ENCODE measurements at regions not wholly inside any gene's neighbourhood (a gene's known extent, or its start where the extent isn't known, plus 50 kb on each side); places are given as distances from the start of the nearest gene placed in this dataset.

DNA sequence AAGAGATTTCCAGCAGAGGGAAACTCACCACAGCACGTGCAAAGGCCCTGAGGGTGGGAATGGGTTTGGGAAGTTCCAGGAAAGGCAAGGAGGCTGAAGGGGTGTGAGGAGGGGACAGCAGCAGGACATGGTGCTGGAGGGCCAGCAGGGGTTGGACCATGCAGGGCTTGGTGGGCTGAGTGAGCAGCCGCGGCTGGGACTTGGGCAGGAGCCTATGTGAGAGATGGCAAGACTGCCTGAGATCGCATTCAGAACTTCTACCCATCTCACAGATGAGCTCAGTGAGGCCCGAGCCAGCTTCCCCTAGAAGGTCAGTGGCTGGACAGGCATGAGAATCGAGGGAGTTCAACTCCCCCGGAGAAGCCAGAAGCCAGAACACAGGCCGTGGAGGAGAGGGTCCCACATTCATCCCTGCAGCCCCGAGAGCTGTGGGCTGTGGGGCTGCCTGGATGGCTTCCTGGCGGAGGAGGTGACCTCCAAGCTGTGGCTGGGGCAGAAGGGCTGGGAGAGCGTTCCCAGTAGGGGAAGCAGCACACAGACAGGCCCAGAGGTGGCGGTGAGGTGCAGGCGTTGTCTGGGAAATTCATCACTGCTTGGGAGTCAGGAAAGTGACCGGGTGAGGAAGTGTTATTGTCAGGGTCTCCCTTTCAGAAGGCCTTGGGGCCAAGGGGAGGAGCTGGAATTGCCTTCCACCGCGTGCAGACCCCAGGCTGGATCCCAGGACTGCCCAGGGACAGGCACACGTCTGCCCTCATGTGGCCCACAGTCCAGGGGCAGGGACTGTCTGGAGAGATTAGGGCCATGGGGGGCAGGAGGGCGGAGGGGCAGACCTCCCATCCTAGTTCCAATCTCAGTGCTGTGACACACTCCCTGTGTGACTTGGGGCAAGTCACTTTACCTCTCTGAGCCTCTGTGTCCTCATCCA lies 103.8 kb downstream of the CEBPB start (continued):
- no peak for TF ChIP-seq ZNF165 (CRISPR knock-in tag; IDR thresholded peaks at IDR 0.05; ENCODE audit: borderline replicate concordance)
- TF ChIP-seq, protein P1, sequence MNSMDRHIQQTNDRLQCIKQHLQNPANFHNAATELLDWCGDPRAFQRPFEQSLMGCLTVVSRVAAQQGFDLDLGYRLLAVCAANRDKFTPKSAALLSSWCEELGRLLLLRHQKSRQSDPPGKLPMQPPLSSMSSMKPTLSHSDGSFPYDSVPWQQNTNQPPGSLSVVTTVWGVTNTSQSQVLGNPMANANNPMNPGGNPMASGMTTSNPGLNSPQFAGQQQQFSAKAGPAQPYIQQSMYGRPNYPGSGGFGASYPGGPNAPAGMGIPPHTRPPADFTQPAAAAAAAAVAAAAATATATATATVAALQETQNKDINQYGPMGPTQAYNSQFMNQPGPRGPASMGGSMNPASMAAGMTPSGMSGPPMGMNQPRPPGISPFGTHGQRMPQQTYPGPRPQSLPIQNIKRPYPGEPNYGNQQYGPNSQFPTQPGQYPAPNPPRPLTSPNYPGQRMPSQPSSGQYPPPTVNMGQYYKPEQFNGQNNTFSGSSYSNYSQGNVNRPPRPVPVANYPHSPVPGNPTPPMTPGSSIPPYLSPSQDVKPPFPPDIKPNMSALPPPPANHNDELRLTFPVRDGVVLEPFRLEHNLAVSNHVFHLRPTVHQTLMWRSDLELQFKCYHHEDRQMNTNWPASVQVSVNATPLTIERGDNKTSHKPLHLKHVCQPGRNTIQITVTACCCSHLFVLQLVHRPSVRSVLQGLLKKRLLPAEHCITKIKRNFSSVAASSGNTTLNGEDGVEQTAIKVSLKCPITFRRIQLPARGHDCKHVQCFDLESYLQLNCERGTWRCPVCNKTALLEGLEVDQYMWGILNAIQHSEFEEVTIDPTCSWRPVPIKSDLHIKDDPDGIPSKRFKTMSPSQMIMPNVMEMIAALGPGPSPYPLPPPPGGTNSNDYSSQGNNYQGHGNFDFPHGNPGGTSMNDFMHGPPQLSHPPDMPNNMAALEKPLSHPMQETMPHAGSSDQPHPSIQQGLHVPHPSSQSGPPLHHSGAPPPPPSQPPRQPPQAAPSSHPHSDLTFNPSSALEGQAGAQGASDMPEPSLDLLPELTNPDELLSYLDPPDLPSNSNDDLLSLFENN (IDR thresholded peaks at IDR 0.05; ENCODE audit: low read depth in 2 of 2, low read length in 2 of 2) = no peak
- TF ChIP-seq GATAD2B (IDR thresholded peaks at IDR 0.05; ENCODE audit: borderline replicate concordance) = no peak
- no peak for TF ChIP-seq ZNF174 (CRISPR knock-in tag; IDR thresholded peaks at IDR 0.05)
- TF ChIP-seq POLR2G (IDR thresholded peaks at IDR 0.05; ENCODE audit: low read depth, low read length) = no peak
- 0 out of 2 replicates have a peak, but pooled peaks have one; percentile 54 for TF ChIP-seq ZBTB7A (IDR thresholded peaks at IDR 0.05; ENCODE audit: borderline replicate concordance, control insufficient read depth, low read depth, low read length)
- peak in 2 of 3 experiments; percentile 15 to 30; a peak in 3 of 6 replicates for TF ChIP-seq CTCF (IDR thresholded peaks at IDR 0.05 in 2 of 3, conservative IDR thresholded peaks at IDR 0.05 in 1 of 3; ENCODE audit: insufficient read depth in 2 of 3, low read depth in 1 of 3, low read length in 3 of 3)
- peak; percentile 68 to 89; a peak in 3 of 4 replicates for TF ChIP-seq KDM1A (IDR thresholded peaks at IDR 0.05)
- 0 out of 2 replicates have a peak, but pooled peaks have one; percentile 17 for TF ChIP-seq PTBP1 (IDR thresholded peaks at IDR 0.05; ENCODE audit: low read depth, low read length)
- TF ChIP-seq HDAC8 (tag; IDR thresholded peaks at IDR 0.05) = no peak
- TF ChIP-seq TAL1 (IDR thresholded peaks at IDR 0.05) = no peak
- no peak for TF ChIP-seq JUN (IDR thresholded peaks at IDR 0.05; ENCODE audit: borderline replicate concordance, low read depth, low read length)
- 0 out of 2 replicates have a peak, but pooled peaks have one; percentile 74 for TF ChIP-seq JUN (CRISPR knock-in tag; IDR thresholded peaks at IDR 0.05; ENCODE audit: borderline replicate concordance)
- TF ChIP-seq, protein P2, sequence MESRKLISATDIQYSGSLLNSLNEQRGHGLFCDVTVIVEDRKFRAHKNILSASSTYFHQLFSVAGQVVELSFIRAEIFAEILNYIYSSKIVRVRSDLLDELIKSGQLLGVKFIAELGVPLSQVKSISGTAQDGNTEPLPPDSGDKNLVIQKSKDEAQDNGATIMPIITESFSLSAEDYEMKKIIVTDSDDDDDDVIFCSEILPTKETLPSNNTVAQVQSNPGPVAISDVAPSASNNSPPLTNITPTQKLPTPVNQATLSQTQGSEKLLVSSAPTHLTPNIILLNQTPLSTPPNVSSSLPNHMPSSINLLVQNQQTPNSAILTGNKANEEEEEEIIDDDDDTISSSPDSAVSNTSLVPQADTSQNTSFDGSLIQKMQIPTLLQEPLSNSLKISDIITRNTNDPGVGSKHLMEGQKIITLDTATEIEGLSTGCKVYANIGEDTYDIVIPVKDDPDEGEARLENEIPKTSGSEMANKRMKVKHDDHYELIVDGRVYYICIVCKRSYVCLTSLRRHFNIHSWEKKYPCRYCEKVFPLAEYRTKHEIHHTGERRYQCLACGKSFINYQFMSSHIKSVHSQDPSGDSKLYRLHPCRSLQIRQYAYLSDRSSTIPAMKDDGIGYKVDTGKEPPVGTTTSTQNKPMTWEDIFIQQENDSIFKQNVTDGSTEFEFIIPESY (CRISPR knock-in tag; IDR thresholded peaks at IDR 0.05) = peak; percentile 97
- TF ChIP-seq SMARCA5 (IDR thresholded peaks at IDR 0.05) = peak; percentile 98
- TF ChIP-seq CCNT2 (IDR thresholded peaks at IDR 0.05; ENCODE audit: borderline replicate concordance, extremely low read depth, insufficient read length, low read depth, low read length) = no peak
- no peak for TF ChIP-seq SLC30A9 (CRISPR knock-in tag; IDR thresholded peaks at IDR 0.05)
- TF ChIP-seq MEF2A (IDR thresholded peaks at IDR 0.05; ENCODE audit: control insufficient read depth, low read depth, low read length) = no peak
- no peak for TF ChIP-seq KDM5B (IDR thresholded peaks at IDR 0.05; ENCODE audit: insufficient replicate concordance, low read depth, low read length)
- no peak for TF ChIP-seq ERF (CRISPR knock-in tag; IDR thresholded peaks at IDR 0.05)

Data from K562 (cell line).